Upper lobe of right lung (tissue), 1 donor: ENCODE measurements at regions not wholly inside any gene's neighbourhood (a gene's known extent, or its start where the extent isn't known, plus 50 kb on each side); places are given as distances from the start of the nearest gene placed in this dataset.

Source experiments
- ATAC-seq: fragments of 200-7000 bp; cut with Tn5 transposase; one replicate; pipeline ENCODE4 v1.9.1; 2020; ENCODE audit warnings: mild to moderate bottlenecking, moderate library complexity
- DNase-seq: peaks from one replicate; pipeline ENCODE4 v3.0.0-alpha.2; 2020
- H3K27ac ChIP-seq: fragments of 200-600 bp; one replicate; pipeline ENCODE4 v1.8.0; 2022
- H3K27me3 ChIP-seq: fragments of 200-600 bp; one replicate; pipeline ENCODE4 v1.8.0; 2022; ENCODE audit warnings: mild to moderate bottlenecking
- H3K36me3 ChIP-seq: fragments of 200-600 bp; one replicate; pipeline ENCODE4 v1.8.0; 2022
- H3K4me1 ChIP-seq: fragments of 200-600 bp; one replicate; pipeline ENCODE4 v1.8.0; 2022
- H3K4me3 ChIP-seq: fragments of 200-600 bp; one replicate; pipeline ENCODE4 v1.8.0; 2022; ENCODE audit warnings: mild to moderate bottlenecking
- H3K9me3 ChIP-seq: fragments of 200-600 bp; one replicate; pipeline ENCODE4 v1.8.0; 2022
- CTCF ChIP-seq: fragments of 200-600 bp; IDR thresholded peaks from one replicate; pipeline ENCODE4 v1.8.0; 2022; ENCODE audit warnings: antibody characterized with exemption
- intact Hi-C: fragments of 100-400 bp; cut with DNase I; formaldehyde crosslinking; loops from one replicate; pipeline ENCODE4 v1.11.0; 2022
- donor health status: DM: no; HTN: yes; CAD: no; lungs with severe emphysema.

GRCh38 chr1:187537936-187538335, 709.2 kb downstream of the PLA2G4A start:
- no peak for TF ChIP-seq CTCF
- Histone ChIP-seq H3K4me3 (no peak overlapping the region), H3K9me3 (peaks cover 4% of the 10 kb centered on the region), H3K27me3 (no peaks in the 10 kb centered on the region), H3K36me3 (no peaks in the 10 kb centered on the region), H3K4me1 (no peaks in the 10 kb centered on the region), H3K27ac (no peak overlapping the region)
- intact Hi-C loops: no loop called here
- ATAC-seq (no peak), DNase-seq (no peak)

- no peak overlapping the region for H3K27ac ChIP-seq
- ATAC-seq: no peak
- intact Hi-C loops: no loop called here
- no peak overlapping the region for H3K4me3 ChIP-seq
- H3K9me3 ChIP-seq: no peaks in the 10 kb centered on the region
- H3K36me3 ChIP-seq: no peaks in the 10 kb centered on the region
- H3K27me3 ChIP-seq: no peaks in the 10 kb centered on the region
- H3K4me1 ChIP-seq: no peaks in the 10 kb centered on the region
- DNase-seq: no peak
- no peak for TF ChIP-seq CTCF
Observed at GRCh38 chr1:187549540-187549939, 720.8 kb downstream of the PLA2G4A start.

- no peaks in the 10 kb centered on the region for H3K4me1 ChIP-seq
- no peaks in the 10 kb centered on the region for H3K27me3 ChIP-seq
- no peaks in the 10 kb centered on the region for H3K36me3 ChIP-seq
- intact Hi-C loops: no loop called here
- TF ChIP-seq CTCF: no peak
- no peaks in the 10 kb centered on the region for H3K9me3 ChIP-seq
- H3K27ac ChIP-seq: no peak overlapping the region
- no peak for ATAC-seq
- H3K4me3 ChIP-seq: no peak overlapping the region
- DNase-seq: no peak
Observed at GRCh38 chr1:187551061-187551460, 722.3 kb downstream of the PLA2G4A start.

- intact Hi-C loops: no loop called here
Observed at GRCh38 chr1:187563191-187563590, 734.4 kb downstream of the PLA2G4A start.

GRCh38 chr1:187566354-187566753, 737.6 kb downstream of the PLA2G4A start:
- H3K27ac ChIP-seq: no peak overlapping the region
- H3K4me3 ChIP-seq: no peak overlapping the region
- no peaks in the 10 kb centered on the region for H3K4me1 ChIP-seq
- no peaks in the 10 kb centered on the region for H3K27me3 ChIP-seq
- no peaks in the 10 kb centered on the region for H3K36me3 ChIP-seq
- no peak for ATAC-seq
- DNase-seq: no peak
- intact Hi-C loops: no loop called here
- no peak for TF ChIP-seq CTCF
- H3K9me3 ChIP-seq: no peaks in the 10 kb centered on the region

More at GRCh38 chr1:187563191-187563590, 734.4 kb downstream of the PLA2G4A start:
- DNase-seq: no peak
- Histone ChIP-seq H3K27me3 (no peaks in the 10 kb centered on the region), H3K4me1 (no peaks in the 10 kb centered on the region), H3K4me3 (no peak overlapping the region), H3K27ac (no peak overlapping the region), H3K9me3 (no peaks in the 10 kb centered on the region), H3K36me3 (no peaks in the 10 kb centered on the region)
- ATAC-seq: no peak
- TF ChIP-seq CTCF: no peak

GRCh38 chr1:187568067-187568466, 739.3 kb downstream of the PLA2G4A start:
- Histone ChIP-seq H3K9me3 (no peaks in the 10 kb centered on the region), H3K36me3 (no peaks in the 10 kb centered on the region), H3K4me3 (no peak overlapping the region), H3K27me3 (no peaks in the 10 kb centered on the region), H3K27ac (no peak overlapping the region), H3K4me1 (no peaks in the 10 kb centered on the region)
- ATAC-seq (no peak), DNase-seq (no peak)
- TF ChIP-seq CTCF: no peak
- intact Hi-C loops: no loop called here
